ENCODE measurements at regions not wholly inside any gene's neighbourhood (a gene's known extent, or its start where the extent isn't known, plus 50 kb on each side); places are given as distances from the start of the nearest gene placed in this dataset.

- ATAC-seq (ENCODE audit: insufficient number of reproducible peaks, low FRiP score, low read depth): no peak
These were observed 223.2 kb downstream of the MTHFS start for GRCh38 chr15:79673416-79674123.

GRCh38 chr15:79674124-79674465 is 222.7 kb downstream of the MTHFS start:
- Histone ChIP-seq H3K36me3 (no peaks in the 10 kb centered on the region), H3K4me3 (no peak overlapping the region), H3K9me3 (no peaks in the 10 kb centered on the region), H3K27ac (no peak overlapping the region), H3K27me3 (replicated peaks; ENCODE audit: insufficient read depth) (no peaks in the 10 kb centered on the region), H3K4me1 (ENCODE audit: control insufficient read depth in 1 of 2, low read depth in 2 of 2) (no peaks in the 10 kb centered on the region)
- no peak for TF ChIP-seq CTCF (IDR thresholded peaks at IDR 0.05)
- DNase-seq (ENCODE audit: low spot score) (no peak), ATAC-seq (ENCODE audit: insufficient number of reproducible peaks, low FRiP score, low read depth) (no peak)

More at GRCh38 chr15:79673416-79674123, 223.2 kb downstream of the MTHFS start:
- DNase-seq (ENCODE audit: low spot score): no peak
- Histone ChIP-seq H3K4me3 (no peak overlapping the region), H3K9me3 (no peaks in the 10 kb centered on the region), H3K27me3 (replicated peaks; ENCODE audit: insufficient read depth) (no peaks in the 10 kb centered on the region), H3K36me3 (no peaks in the 10 kb centered on the region), H3K27ac (no peak overlapping the region), H3K4me1 (ENCODE audit: control insufficient read depth in 1 of 2, low read depth in 2 of 2) (no peaks in the 10 kb centered on the region)
- no peak for TF ChIP-seq CTCF (IDR thresholded peaks at IDR 0.05)

GRCh38 chr15:79675982-79676381 is 220.8 kb downstream of the MTHFS start:
- no peak overlapping the region for H3K27ac ChIP-seq
- no peak for TF ChIP-seq CTCF (IDR thresholded peaks at IDR 0.05)
- no peaks in the 10 kb centered on the region for H3K4me1 ChIP-seq (ENCODE audit: control insufficient read depth in 1 of 2, low read depth in 2 of 2)
- no peak for ATAC-seq (ENCODE audit: insufficient number of reproducible peaks, low FRiP score, low read depth)
- H3K36me3 ChIP-seq: no peaks in the 10 kb centered on the region
- H3K9me3 ChIP-seq: no peaks in the 10 kb centered on the region
- H3K4me3 ChIP-seq: no peak overlapping the region
- DNase-seq (ENCODE audit: low spot score): no peak
- H3K27me3 ChIP-seq (replicated peaks; ENCODE audit: insufficient read depth): no peaks in the 10 kb centered on the region

GRCh38 chr15:79676621-79677020 is 220.2 kb downstream of the MTHFS start:
- Histone ChIP-seq H3K27me3 (replicated peaks; ENCODE audit: insufficient read depth) (no peaks in the 10 kb centered on the region), H3K36me3 (no peaks in the 10 kb centered on the region), H3K9me3 (no peaks in the 10 kb centered on the region), H3K27ac (no peak overlapping the region), H3K4me3 (no peak overlapping the region), H3K4me1 (ENCODE audit: control insufficient read depth in 1 of 2, low read depth in 2 of 2) (no peaks in the 10 kb centered on the region)
- TF ChIP-seq CTCF (IDR thresholded peaks at IDR 0.05): no peak
- DNase-seq (ENCODE audit: low spot score): no peak
- no peak for ATAC-seq (ENCODE audit: insufficient number of reproducible peaks, low FRiP score, low read depth)

GRCh38 chr15:79677241-79677640 is 219.6 kb downstream of the MTHFS start:
- Histone ChIP-seq H3K27me3 (replicated peaks; ENCODE audit: insufficient read depth) (no peaks in the 10 kb centered on the region), H3K27ac (no peak overlapping the region), H3K9me3 (no peaks in the 10 kb centered on the region), H3K36me3 (no peaks in the 10 kb centered on the region), H3K4me1 (ENCODE audit: control insufficient read depth in 1 of 2, low read depth in 2 of 2) (peaks cover 0 to under 1% of the 10 kb centered on the region in 2 donors), H3K4me3 (no peak overlapping the region)
- ATAC-seq (ENCODE audit: insufficient number of reproducible peaks, low FRiP score, low read depth) (no peak), DNase-seq (ENCODE audit: low spot score) (no peak)
- TF ChIP-seq CTCF (IDR thresholded peaks at IDR 0.05): no peak
